Adrenal gland (tissue), 9 donors: ENCODE measurements at regions not wholly inside any gene's neighbourhood (a gene's known extent, or its start where the extent isn't known, plus 50 kb on each side); places are given as distances from the start of the nearest gene placed in this dataset.

Experiments
- DNase-seq, 7 donors: peaks; one replicate each; pipeline ENCODE4 v3.0.0-alpha.2; 2019 to 2020
- H3K27ac ChIP-seq, 5 donors: fragments of 200-600 bp; sonication (generic) in 4 of 5; 1 replicate in 3 of 5; 2 replicates in 2 of 5; pipeline versions ENCODE4 v1.5.1 to v1.8.0; 2016 to 2020; ENCODE audit warnings: mild to moderate bottlenecking in 1 of 5
- H3K27me3 ChIP-seq: fragments of 200-600 bp; 2 replicates; pipeline ENCODE4 v1.8.0; 2021
- H3K36me3 ChIP-seq, 2 donors: fragments of 200-600 bp; replicated peaks in 1 of 2; 1 replicate in 1 of 2; 2 replicates in 1 of 2; pipeline versions ENCODE4 v1.5.1 to v1.8.0; 2018 to 2022
- H3K4me1 ChIP-seq, 2 donors: fragments of 200-600 bp; replicated peaks in 1 of 2; 1 replicate in 1 of 2; 2 replicates in 1 of 2; pipeline versions ENCODE4 v1.5.1 to v1.8.0; 2018 to 2021
- H3K4me3 ChIP-seq, 4 donors: fragments of 200-600 bp; sonication (generic) in 3 of 4; one replicate each; pipeline ENCODE4 v1.5.1; 2016 to 2018
- H3K9me3 ChIP-seq, 3 donors: fragments of 200-600 bp; sonication (generic) in 1 of 3; replicated peaks in 1 of 3; 1 replicate in 2 of 3; 2 replicates in 1 of 3; pipeline versions ENCODE4 v1.5.1 to v1.8.0; 2016 to 2021
- POLR2A ChIP-seq, 2 donors: fragments of 450-650 bp; IDR thresholded peaks; one replicate each; pipeline ENCODE4 v1.6.1; 2017; ENCODE audit warnings: antibody characterized with exemption in 2 of 2, mild to moderate bottlenecking in 2 of 2, moderate library complexity in 1 of 2
- WGBS, 4 donors: extraction: QIAGEN DNeasy Blood & Tissue Kit in 2 of 4; methylation state at CpG; one replicate each; pipeline versions ENCODE4 v1.1.5 to v1.1.7; 2013 to 2017; 5-methylcytosine and 5-hydroxymethylcytosine counted together
- intact Hi-C, 2 donors: fragments of 100-400 bp; cut with DNase I; formaldehyde crosslinking; loops; one replicate each; pipeline versions ENCODE4 v1.14.1 to v1.15.0; 2022 to 2023
- TF ChIP-seq, protein P1 (sequence below), 6 experiments: fragments of 450-650 bp in 4 of 6; fragments of 200-600 bp in 2 of 6; sonication (generic) in 1 of 6; IDR thresholded peaks; 1 replicate in 5 of 6; 2 replicates in 1 of 6; pipeline versions ENCODE4 v1.5.1 to v1.8.0; 2016 to 2021; ENCODE audit warnings: antibody characterized with exemption in 6 of 6, mild to moderate bottlenecking in 2 of 6, moderate library complexity in 1 of 6
- donor health status: healthy with polysubstance abuse.
- donor health status: Bipolar disorder and iron deficiency.
- donor health status: DM: yes; HTN: yes; CAD: no.
- donor health status: DM: no; HTN: no; CAD: no.
- donor health status: DM: no; HTN: no; CAD: no.

- no peaks in the 10 kb centered on the region for H3K4me1 ChIP-seq
- no peaks in the 10 kb centered on the region for H3K36me3 ChIP-seq
- 50 to 63% (median 53%) methylated on average over 4 of the region's 4 CpGs for WGBS, 4 donors
- intact Hi-C loops: no loop called here
- no peaks in the 10 kb centered on the region for H3K27me3 ChIP-seq
- no peak overlapping the region for H3K27ac ChIP-seq
- TF ChIP-seq, protein P1, sequence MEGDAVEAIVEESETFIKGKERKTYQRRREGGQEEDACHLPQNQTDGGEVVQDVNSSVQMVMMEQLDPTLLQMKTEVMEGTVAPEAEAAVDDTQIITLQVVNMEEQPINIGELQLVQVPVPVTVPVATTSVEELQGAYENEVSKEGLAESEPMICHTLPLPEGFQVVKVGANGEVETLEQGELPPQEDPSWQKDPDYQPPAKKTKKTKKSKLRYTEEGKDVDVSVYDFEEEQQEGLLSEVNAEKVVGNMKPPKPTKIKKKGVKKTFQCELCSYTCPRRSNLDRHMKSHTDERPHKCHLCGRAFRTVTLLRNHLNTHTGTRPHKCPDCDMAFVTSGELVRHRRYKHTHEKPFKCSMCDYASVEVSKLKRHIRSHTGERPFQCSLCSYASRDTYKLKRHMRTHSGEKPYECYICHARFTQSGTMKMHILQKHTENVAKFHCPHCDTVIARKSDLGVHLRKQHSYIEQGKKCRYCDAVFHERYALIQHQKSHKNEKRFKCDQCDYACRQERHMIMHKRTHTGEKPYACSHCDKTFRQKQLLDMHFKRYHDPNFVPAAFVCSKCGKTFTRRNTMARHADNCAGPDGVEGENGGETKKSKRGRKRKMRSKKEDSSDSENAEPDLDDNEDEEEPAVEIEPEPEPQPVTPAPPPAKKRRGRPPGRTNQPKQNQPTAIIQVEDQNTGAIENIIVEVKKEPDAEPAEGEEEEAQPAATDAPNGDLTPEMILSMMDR (IDR thresholded peaks at IDR 0.05): no peak
- TF ChIP-seq POLR2A (IDR thresholded peaks at IDR 0.05): no peak
- no peak overlapping the region for H3K4me3 ChIP-seq
- no peaks in the 10 kb centered on the region for H3K9me3 ChIP-seq
- no peak for DNase-seq
These were observed 263.1 kb upstream of the PITRM1 start for GRCh38 chr10:3435671-3436070.

DNA sequence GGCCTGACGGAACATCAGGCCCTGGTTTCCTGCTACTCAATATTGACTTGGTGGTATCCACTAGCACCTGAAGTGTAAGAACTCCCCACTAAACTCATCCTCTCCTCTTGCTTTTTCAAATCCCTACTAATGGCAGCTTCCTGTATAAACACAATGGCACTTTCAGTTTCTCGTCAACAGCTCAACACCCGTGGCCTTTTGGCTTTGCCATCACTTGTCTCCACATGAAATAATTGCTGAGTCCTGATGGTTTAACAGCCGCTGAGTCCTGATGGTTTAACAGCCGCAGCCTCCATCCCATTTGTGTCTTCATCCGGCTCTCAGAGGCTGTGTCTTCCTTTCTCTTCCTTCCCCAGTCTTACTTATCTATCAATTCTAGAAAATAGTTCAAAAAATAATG lies 261.4 kb upstream of the PITRM1 start:
- Histone ChIP-seq H3K36me3 (no peaks in the 10 kb centered on the region), H3K27ac (peak overlapping the region in 1 of 5 donors; percentile 20), H3K9me3 (no peaks in the 10 kb centered on the region), H3K27me3 (no peaks in the 10 kb centered on the region), H3K4me3 (no peak overlapping the region), H3K4me1 (no peaks in the 10 kb centered on the region)
- WGBS, 4 donors: 69 to 80% (median 74%) methylated on average over 6 of the region's 6 CpGs
- TF ChIP-seq POLR2A (IDR thresholded peaks at IDR 0.05): no peak
- TF ChIP-seq, protein P1 (IDR thresholded peaks at IDR 0.05): no peak
- intact Hi-C loops: no loop called here
- no peak for DNase-seq

DNA sequence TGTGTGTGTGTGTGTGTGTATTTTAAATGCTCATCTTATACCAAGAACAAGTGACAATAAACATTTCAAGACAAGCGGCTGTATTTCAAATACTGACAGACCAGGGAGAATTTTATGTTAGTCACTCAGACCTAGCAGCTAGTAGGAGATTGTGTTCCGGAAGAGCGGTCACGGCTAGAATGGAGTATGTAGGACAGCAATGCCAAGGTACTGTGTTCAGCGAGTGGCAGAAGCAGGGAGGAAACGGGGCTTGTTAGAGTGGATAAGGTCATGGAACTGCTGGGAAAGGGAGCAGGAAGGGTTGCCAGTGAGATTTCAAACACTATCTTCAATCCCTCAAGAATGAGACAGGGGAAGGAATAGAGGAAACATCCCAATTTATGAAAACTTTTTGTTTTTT lies 260.5 kb upstream of the PITRM1 start:
- intact Hi-C loops: no loop called here
- Histone ChIP-seq H3K36me3 (no peaks in the 10 kb centered on the region), H3K27ac (no peak overlapping the region), H3K4me3 (no peak overlapping the region), H3K27me3 (no peaks in the 10 kb centered on the region), H3K4me1 (no peaks in the 10 kb centered on the region), H3K9me3 (no peaks in the 10 kb centered on the region)
- no peak for TF ChIP-seq POLR2A (IDR thresholded peaks at IDR 0.05)
- TF ChIP-seq, protein P1 (IDR thresholded peaks at IDR 0.05): no peak
- no peak for DNase-seq
- WGBS, 4 donors: 75 to 89% (median 85%) methylated on average over 6 of the region's 6 CpGs

- no peaks in the 10 kb centered on the region for H3K4me1 ChIP-seq
- H3K36me3 ChIP-seq: no peaks in the 10 kb centered on the region
- WGBS, 4 donors: 87 to 96% (median 89%) methylated on average over 4 of the region's 4 CpGs
- no peak overlapping the region for H3K4me3 ChIP-seq
- TF ChIP-seq, protein P1 (IDR thresholded peaks at IDR 0.05): no peak
- DNase-seq: no peak
- no peak overlapping the region for H3K27ac ChIP-seq
- intact Hi-C loops: no loop called here
- no peaks in the 10 kb centered on the region for H3K27me3 ChIP-seq
- H3K9me3 ChIP-seq: no peaks in the 10 kb centered on the region
These were observed 259.7 kb upstream of the PITRM1 start for GRCh38 chr10:3432081-3432825.
